HG03565 (cell line): ENCODE measurements at regions not wholly inside any gene's neighbourhood (a gene's known extent, or its start where the extent isn't known, plus 50 kb on each side); places are given as distances from the start of the nearest gene placed in this dataset.

ENCODE experiments used
- ATAC-seq: cut with Tn5 transposase; IDR thresholded peaks from one replicate; pipeline ENCODE4 v1.9.1; 2021; ENCODE audit warnings: mild to moderate bottlenecking, moderate library complexity; ENCODE audit not compliant: unreplicated experiment

- no peak for ATAC-seq
These were observed 66.8 kb upstream of the ANK2 start for GRCh38 chr4:112982680-112983079.

DNA sequence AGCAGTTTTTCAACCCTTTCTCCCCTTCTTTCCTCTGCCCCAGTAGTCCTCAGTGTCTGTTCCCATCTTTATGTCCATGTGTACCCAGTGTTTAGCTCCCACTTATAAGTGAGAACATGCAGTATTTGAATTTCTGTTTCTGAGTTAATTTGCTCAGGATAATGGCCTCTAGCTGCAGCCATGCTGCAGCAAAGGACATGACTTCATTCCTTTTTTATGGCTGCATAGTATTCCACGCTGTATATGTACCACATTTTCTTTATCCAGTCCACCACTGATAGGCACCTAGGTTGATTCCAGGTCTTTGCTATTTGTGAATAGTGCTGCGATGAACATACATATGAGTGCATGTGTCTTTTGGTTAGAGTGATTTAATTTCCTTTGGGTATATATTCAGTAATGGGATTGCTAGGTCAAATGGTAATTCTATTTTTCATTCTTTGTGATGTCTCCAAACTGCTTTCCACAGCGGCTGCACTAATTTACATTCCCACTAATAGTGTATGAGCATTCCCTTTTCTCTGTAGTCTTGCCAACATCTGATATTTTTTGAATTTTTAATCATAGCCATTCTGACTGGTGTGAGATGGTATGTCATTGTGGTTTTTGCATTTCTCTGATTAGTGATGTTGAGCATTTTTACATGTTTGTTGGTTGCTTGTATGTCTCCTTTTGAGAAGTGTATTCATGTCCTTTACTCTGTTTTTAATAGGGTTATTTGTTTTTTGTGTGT is 54.6 kb upstream of the ANK2 start:
- ATAC-seq: no peak
